ENCODE measurements at regions not wholly inside any gene's neighbourhood (a gene's known extent, or its start where the extent isn't known, plus 50 kb on each side); places are given as distances from the start of the nearest gene placed in this dataset.

DNA sequence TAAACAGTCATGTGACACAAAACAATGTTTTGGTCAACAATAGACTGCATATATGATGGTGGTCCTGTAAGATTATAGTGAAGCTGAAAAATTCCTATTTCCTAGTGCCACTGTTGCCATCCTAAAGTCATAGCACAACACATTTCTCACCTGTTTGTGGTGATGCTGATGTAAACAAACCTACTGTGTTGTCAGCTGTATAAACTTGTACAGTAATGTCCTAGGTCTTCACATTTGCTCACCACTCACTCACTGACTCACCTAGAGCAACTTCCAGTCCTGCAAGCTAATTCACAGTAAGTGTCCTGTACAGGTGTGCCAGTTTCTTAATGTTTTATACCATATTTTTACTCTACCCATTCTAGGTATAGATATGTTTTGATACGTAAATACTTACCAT lies 326.1 kb upstream of the USP24 start:
- TF ChIP-seq, protein P1, sequence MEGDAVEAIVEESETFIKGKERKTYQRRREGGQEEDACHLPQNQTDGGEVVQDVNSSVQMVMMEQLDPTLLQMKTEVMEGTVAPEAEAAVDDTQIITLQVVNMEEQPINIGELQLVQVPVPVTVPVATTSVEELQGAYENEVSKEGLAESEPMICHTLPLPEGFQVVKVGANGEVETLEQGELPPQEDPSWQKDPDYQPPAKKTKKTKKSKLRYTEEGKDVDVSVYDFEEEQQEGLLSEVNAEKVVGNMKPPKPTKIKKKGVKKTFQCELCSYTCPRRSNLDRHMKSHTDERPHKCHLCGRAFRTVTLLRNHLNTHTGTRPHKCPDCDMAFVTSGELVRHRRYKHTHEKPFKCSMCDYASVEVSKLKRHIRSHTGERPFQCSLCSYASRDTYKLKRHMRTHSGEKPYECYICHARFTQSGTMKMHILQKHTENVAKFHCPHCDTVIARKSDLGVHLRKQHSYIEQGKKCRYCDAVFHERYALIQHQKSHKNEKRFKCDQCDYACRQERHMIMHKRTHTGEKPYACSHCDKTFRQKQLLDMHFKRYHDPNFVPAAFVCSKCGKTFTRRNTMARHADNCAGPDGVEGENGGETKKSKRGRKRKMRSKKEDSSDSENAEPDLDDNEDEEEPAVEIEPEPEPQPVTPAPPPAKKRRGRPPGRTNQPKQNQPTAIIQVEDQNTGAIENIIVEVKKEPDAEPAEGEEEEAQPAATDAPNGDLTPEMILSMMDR (IDR thresholded peaks at IDR 0.05; ENCODE audit: borderline replicate concordance, extremely low read depth, insufficient read depth): no peak
- no peak overlapping the region for H3K4me3 ChIP-seq (ENCODE audit: low read length in 3 of 3)
- FAIRE-seq (no peak), DNase-seq (no peak)
- H3K36me3 ChIP-seq (ENCODE audit: control insufficient read depth in 2 of 3, insufficient read depth in 3 of 3, low read length in 3 of 3): no peaks in the 10 kb centered on the region
- H3K9ac ChIP-seq (ENCODE audit: low read length in 3 of 3): no peak overlapping the region
- H3K27ac ChIP-seq (ENCODE audit: low read depth in 2 of 2, low read length in 2 of 2): no peak overlapping the region
- H3K4me1 ChIP-seq (ENCODE audit: control insufficient read depth in 2 of 3, insufficient read depth in 2 of 3, low read depth in 1 of 3, low read length in 3 of 3): no peaks in the 10 kb centered on the region
- H3K9me3 ChIP-seq (ENCODE audit: control insufficient read depth in 2 of 3, insufficient read depth in 1 of 3, low read length in 3 of 3): no peaks in the 10 kb centered on the region
- intact Hi-C loops (cut with DNase I): no loop called here
- H3K27me3 ChIP-seq (ENCODE audit: control insufficient read depth, insufficient read depth, low read length): no peaks in the 10 kb centered on the region

DNA sequence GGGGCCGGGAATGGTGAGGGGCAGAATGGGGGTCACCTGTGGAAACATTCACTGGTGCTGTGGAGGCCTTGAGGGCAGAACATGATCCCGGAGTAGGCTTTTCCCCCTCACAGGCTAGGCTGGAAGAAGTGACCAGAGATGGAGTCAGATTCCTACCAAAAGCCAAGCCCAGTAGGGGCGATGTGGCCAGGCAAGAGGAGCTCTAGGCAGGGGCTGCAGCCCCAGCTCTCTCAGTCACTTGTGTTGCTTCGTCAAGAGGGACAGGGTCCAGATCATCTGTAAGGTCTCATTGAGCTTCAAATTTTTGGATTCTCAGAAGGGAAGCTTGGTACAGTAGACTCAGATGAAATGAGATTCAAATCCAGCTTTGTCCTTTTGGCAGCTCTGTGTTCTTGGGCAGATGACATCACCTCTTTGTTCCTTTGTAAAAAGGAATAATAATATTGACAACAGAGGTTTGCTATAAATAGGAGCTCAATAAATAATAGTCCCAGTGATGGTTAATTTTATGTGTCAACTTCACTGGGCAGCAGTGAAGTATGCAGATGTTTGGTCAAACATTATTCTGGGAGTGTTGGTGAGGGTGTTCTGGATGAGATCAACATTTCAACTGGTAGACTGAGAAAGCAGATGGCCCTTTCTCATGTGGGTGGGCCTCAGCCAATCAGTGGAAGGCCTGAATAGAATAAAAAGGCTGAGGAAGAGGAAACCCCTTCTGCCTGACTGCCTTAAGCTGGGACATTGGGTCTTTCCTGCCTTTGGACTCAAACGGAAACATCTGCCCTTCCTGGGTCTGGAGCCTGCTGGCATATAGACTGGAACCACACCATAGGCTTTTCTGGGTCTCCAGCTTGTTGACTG lies 324.7 kb upstream of the USP24 start:
- intact Hi-C loops (cut with DNase I): no loop called here
- no peaks in the 10 kb centered on the region for H3K4me1 ChIP-seq (ENCODE audit: control insufficient read depth in 2 of 3, insufficient read depth in 2 of 3, low read depth in 1 of 3, low read length in 3 of 3)
- H3K27me3 ChIP-seq (ENCODE audit: control insufficient read depth, insufficient read depth, low read length): no peaks in the 10 kb centered on the region
- TF ChIP-seq, protein P1 (IDR thresholded peaks at IDR 0.05; ENCODE audit: borderline replicate concordance, extremely low read depth, insufficient read depth): no peak
- no peak for FAIRE-seq
- no peak overlapping the region for H3K4me3 ChIP-seq (ENCODE audit: low read length in 3 of 3)
- H3K27ac ChIP-seq (ENCODE audit: low read depth in 2 of 2, low read length in 2 of 2): no peak overlapping the region
- no peaks in the 10 kb centered on the region for H3K9me3 ChIP-seq (ENCODE audit: control insufficient read depth in 2 of 3, insufficient read depth in 1 of 3, low read length in 3 of 3)
- no peaks in the 10 kb centered on the region for H3K36me3 ChIP-seq (ENCODE audit: control insufficient read depth in 2 of 3, insufficient read depth in 3 of 3, low read length in 3 of 3)
- H3K9ac ChIP-seq (ENCODE audit: low read length in 3 of 3): no peak overlapping the region
- no peak for DNase-seq

DNA sequence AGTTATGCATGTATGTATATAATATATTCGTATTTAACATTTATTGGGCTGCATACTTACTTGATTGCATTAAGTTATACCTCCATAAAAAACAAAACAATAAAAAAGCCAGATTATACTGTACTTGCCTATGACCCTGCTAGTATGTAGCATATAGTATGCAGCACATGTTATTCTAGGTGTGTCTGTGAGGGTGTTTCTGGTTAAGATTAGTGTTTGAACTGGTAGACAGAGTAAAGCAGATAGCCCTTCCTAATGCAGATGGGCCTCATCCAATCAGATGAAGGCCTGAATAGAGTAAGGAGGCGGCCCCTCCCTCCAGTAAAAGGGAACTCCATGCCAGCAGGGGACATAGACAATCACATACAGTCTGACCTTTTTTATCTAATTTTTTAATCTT lies 323.3 kb upstream of the USP24 start:
- Histone ChIP-seq H3K27me3 (ENCODE audit: control insufficient read depth, insufficient read depth, low read length) (no peaks in the 10 kb centered on the region), H3K36me3 (ENCODE audit: control insufficient read depth in 2 of 3, insufficient read depth in 3 of 3, low read length in 3 of 3) (no peaks in the 10 kb centered on the region), H3K9ac (ENCODE audit: low read length in 3 of 3) (no peak overlapping the region), H3K27ac (ENCODE audit: low read depth in 2 of 2, low read length in 2 of 2) (no peak overlapping the region), H3K9me3 (ENCODE audit: control insufficient read depth in 2 of 3, insufficient read depth in 1 of 3, low read length in 3 of 3) (no peaks in the 10 kb centered on the region), H3K4me1 (ENCODE audit: control insufficient read depth in 2 of 3, insufficient read depth in 2 of 3, low read depth in 1 of 3, low read length in 3 of 3) (no peaks in the 10 kb centered on the region), H3K4me3 (ENCODE audit: low read length in 3 of 3) (no peak overlapping the region)
- intact Hi-C loops (cut with DNase I): no loop called here
- DNase-seq (no peak), FAIRE-seq (no peak)
- TF ChIP-seq, protein P1 (IDR thresholded peaks at IDR 0.05; ENCODE audit: borderline replicate concordance, extremely low read depth, insufficient read depth): no peak

DNA sequence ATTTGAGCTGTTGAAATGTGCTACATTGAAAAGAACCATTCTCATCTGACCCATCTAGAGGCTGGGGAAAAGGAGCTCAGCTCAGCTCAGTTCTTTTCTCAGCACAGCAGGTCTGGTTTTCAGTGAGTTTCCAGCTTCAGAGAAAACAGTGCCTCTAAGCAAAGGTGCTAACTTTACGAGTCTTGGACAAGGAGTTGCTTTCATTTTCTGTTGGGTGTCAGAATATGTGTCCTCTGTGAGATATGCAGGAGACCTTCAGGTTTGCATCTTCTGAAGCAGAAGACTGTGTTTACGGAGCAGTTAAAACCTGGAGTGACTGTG lies 321.3 kb upstream of the USP24 start:
- Histone ChIP-seq H3K27me3 (ENCODE audit: control insufficient read depth, insufficient read depth, low read length) (no peaks in the 10 kb centered on the region), H3K9me3 (ENCODE audit: control insufficient read depth in 2 of 3, insufficient read depth in 1 of 3, low read length in 3 of 3) (no peaks in the 10 kb centered on the region), H3K36me3 (ENCODE audit: control insufficient read depth in 2 of 3, insufficient read depth in 3 of 3, low read length in 3 of 3) (no peaks in the 10 kb centered on the region), H3K4me1 (ENCODE audit: control insufficient read depth in 2 of 3, insufficient read depth in 2 of 3, low read depth in 1 of 3, low read length in 3 of 3) (no peaks in the 10 kb centered on the region), H3K9ac (ENCODE audit: low read length in 3 of 3) (no peak overlapping the region), H3K27ac (ENCODE audit: low read depth in 2 of 2, low read length in 2 of 2) (no peak overlapping the region), H3K4me3 (ENCODE audit: low read length in 3 of 3) (no peak overlapping the region)
- TF ChIP-seq, protein P1 (IDR thresholded peaks at IDR 0.05; ENCODE audit: borderline replicate concordance, extremely low read depth, insufficient read depth): no peak
- FAIRE-seq (no peak), DNase-seq (no peak)
- intact Hi-C loops (cut with DNase I): no loop called here

All from kidney (tissue), 13 donors.